SU-DHL-6 (cell line): ENCODE measurements at regions not wholly inside any gene's neighbourhood (a gene's known extent, or its start where the extent isn't known, plus 50 kb on each side); places are given as distances from the start of the nearest gene placed in this dataset.

Experiments used
- H2AFZ ChIP-seq: fragments of 200-600 bp; sonication (generic); 2 replicates; pipeline ENCODE4 v1.6.1; 2014; ENCODE audit warnings: low read depth, mild to moderate bottlenecking, moderate library complexity, mixed read lengths, antibody characterized with exemption, low read length; ENCODE audit not compliant: severe bottlenecking
- H3F3A ChIP-seq: fragments of 200-600 bp; shearing (Covaris generic); 2 replicates; pipeline ENCODE4 v1.6.0; 2016; ENCODE audit warnings: antibody characterized with exemption, mild to moderate bottlenecking; ENCODE audit not compliant: insufficient read depth
- H3K27ac ChIP-seq: fragments of 200-600 bp; sonication (generic); 2 replicates; pipeline ENCODE4 v1.5.1; 2016; ENCODE audit warnings: low read depth, mild to moderate bottlenecking, low read length, moderate library complexity, mixed read lengths
- H3K27me3 ChIP-seq: fragments of 200-600 bp; sonication (generic), shearing (Covaris generic); 2 replicates; pipeline ENCODE4 v1.6.0; 2014; ENCODE audit warnings: mild to moderate bottlenecking, low read length
- H3K36me3 ChIP-seq: fragments of 200-600 bp; sonication (generic); 2 replicates; pipeline ENCODE4 v1.6.1; 2014; ENCODE audit warnings: mild to moderate bottlenecking, low read length, mixed read lengths
- H3K4me2 ChIP-seq: fragments of 300-600, 200-600 bp; shearing (Covaris generic), sonication (generic); 2 replicates; pipeline ENCODE4 v1.6.0; 2014; ENCODE audit warnings: low read length, low read depth, mild to moderate bottlenecking; ENCODE audit not compliant: poor library complexity, severe bottlenecking
- H3K4me3 ChIP-seq: fragments of 200-600 bp; sonication (generic); 2 replicates; pipeline ENCODE4 v1.5.1; 2014; ENCODE audit warnings: antibody characterized with exemption, low read length, mild to moderate bottlenecking, mixed read lengths; ENCODE audit not compliant: insufficient read depth, poor library complexity, severe bottlenecking
- H3K79me2 ChIP-seq: fragments of 200-600 bp; sonication (generic); 2 replicates; pipeline ENCODE4 v1.6.1; 2014; ENCODE audit warnings: mild to moderate bottlenecking, low read length, moderate library complexity; ENCODE audit not compliant: insufficient read depth
- H3K9ac ChIP-seq: fragments of 200-600 bp; sonication (generic); 2 replicates; pipeline ENCODE4 v1.7.0; 2014; ENCODE audit warnings: mild to moderate bottlenecking, low read length
- H3K9me2 ChIP-seq: fragments of 200-600 bp; sonication (generic); replicated peaks from 2 replicates; pipeline ENCODE4 v1.6.1; 2014; ENCODE audit warnings: low read length; ENCODE audit not compliant: insufficient read depth
- H3K9me3 ChIP-seq: fragments of 200-600 bp; sonication (generic); 2 replicates; pipeline ENCODE4 v1.6.1; 2014; ENCODE audit warnings: low read length, mixed read lengths; ENCODE audit not compliant: insufficient read depth
- H4K20me1 ChIP-seq: fragments of 200-600 bp; sonication (generic); 2 replicates; pipeline ENCODE4 v1.6.1; 2014; ENCODE audit warnings: low read depth, mild to moderate bottlenecking, antibody characterized with exemption, low read length, moderate library complexity, mixed read lengths
- EZH2phosphoT487 ChIP-seq: fragments of 200-600 bp; sonication (generic), shearing (Covaris generic); conservative IDR thresholded peaks from 2 replicates; pipeline ENCODE4 v1.6.1; 2018; ENCODE audit warnings: mild to moderate bottlenecking, antibody characterized with exemption, low read length, moderate library complexity, mixed read lengths
- TF ChIP-seq, protein P1 (sequence below): fragments of 200-600 bp; sonication (generic); IDR thresholded peaks from one replicate; pipeline ENCODE4 v1.5.1; 2017; ENCODE audit warnings: antibody characterized with exemption, mild to moderate bottlenecking, low read length, moderate library complexity; ENCODE audit not compliant: insufficient read depth, poor library complexity, severe bottlenecking

DNA sequence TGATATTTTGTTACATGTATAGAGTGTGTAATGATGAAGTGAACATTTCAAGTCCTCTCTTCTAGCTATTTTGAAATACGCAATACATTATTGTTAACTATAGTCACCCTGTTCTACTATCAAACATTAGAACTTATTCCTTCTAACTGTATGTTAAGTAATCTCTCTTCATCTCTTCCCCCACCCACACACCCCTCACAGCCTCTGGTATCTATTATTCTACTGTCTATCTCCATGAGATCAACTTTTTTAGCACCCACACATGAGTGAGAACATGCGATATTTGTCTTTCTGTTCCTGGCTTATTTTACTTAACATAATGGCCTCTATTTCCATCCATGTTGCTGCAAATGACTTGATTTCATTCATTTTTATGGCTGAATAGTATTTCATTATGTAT is 57.7 kb upstream of the EGR2 start:
- H3K9me2 ChIP-seq = no peaks in the 10 kb centered on the region
- H3K36me3 ChIP-seq = no peaks in the 10 kb centered on the region
- H3F3A ChIP-seq = no peaks in the 10 kb centered on the region

DNA sequence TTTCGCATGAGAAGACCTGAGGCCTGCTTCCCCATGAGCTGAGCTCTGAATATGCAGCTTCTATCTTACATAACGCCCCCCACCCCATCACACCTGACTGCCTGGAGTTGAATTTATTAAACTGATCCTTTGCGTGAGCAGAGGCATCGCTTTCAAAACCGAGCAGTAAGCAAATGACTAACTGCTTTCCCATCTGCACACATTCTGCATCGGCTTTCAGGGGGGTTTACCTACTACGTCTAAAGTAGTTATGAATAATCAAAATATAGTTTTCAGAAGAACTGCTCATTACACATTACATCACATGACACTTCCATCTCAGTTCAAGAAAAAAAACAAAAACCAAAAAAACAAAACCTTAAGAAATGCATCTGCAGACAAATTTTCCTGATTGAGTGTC is 54.7 kb upstream of the EGR2 start:
- H3K27me3 ChIP-seq = no peaks in the 10 kb centered on the region
- H3K4me3 ChIP-seq = no peak overlapping the region
- H3F3A ChIP-seq = no peaks in the 10 kb centered on the region
- H3K36me3 ChIP-seq = no peaks in the 10 kb centered on the region
- H3K9me2 ChIP-seq = no peaks in the 10 kb centered on the region
- H2AFZ ChIP-seq = no peak overlapping the region
- H3K4me2 ChIP-seq = no peak overlapping the region
- H4K20me1 ChIP-seq = no peaks in the 10 kb centered on the region
- TF ChIP-seq, protein P1, sequence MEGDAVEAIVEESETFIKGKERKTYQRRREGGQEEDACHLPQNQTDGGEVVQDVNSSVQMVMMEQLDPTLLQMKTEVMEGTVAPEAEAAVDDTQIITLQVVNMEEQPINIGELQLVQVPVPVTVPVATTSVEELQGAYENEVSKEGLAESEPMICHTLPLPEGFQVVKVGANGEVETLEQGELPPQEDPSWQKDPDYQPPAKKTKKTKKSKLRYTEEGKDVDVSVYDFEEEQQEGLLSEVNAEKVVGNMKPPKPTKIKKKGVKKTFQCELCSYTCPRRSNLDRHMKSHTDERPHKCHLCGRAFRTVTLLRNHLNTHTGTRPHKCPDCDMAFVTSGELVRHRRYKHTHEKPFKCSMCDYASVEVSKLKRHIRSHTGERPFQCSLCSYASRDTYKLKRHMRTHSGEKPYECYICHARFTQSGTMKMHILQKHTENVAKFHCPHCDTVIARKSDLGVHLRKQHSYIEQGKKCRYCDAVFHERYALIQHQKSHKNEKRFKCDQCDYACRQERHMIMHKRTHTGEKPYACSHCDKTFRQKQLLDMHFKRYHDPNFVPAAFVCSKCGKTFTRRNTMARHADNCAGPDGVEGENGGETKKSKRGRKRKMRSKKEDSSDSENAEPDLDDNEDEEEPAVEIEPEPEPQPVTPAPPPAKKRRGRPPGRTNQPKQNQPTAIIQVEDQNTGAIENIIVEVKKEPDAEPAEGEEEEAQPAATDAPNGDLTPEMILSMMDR = no peak
- TF ChIP-seq EZH2phosphoT487 = no peak
- H3K9ac ChIP-seq = no peak overlapping the region
- no peaks in the 10 kb centered on the region for H3K79me2 ChIP-seq
- H3K27ac ChIP-seq = no peak overlapping the region
- H3K9me3 ChIP-seq = no peaks in the 10 kb centered on the region

More for the DNA sequence above, 57.7 kb upstream of the EGR2 start:
- no peaks in the 10 kb centered on the region for H3K9me3 ChIP-seq
- no peaks in the 10 kb centered on the region for H4K20me1 ChIP-seq
- no peak overlapping the region for H3K27ac ChIP-seq
- H3K79me2 ChIP-seq = no peaks in the 10 kb centered on the region
- no peak overlapping the region for H3K4me3 ChIP-seq
- no peaks in the 10 kb centered on the region for H3K27me3 ChIP-seq
- no peak overlapping the region for H3K9ac ChIP-seq
- no peak overlapping the region for H3K4me2 ChIP-seq
- no peak overlapping the region for H2AFZ ChIP-seq
- TF ChIP-seq, protein P1 = no peak
- TF ChIP-seq EZH2phosphoT487 = no peak

DNA sequence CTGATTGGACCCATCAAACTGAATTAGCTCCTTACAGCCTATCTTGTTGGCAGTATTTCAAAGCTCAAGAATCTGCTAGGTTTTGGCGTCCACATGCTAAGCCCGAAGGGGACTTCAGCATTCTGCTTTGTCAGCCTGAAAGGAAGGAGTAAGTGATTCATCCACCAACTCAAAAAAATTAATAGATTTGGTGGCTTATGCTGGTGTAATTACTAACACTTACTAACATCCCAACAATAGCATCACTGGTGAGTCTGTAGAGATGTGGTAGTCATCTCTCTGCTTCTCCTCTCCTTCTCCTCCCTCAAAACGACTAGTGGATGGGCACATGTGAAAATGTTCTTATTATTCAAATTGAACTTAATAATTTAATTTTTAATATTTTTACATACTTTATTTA is 53.8 kb upstream of the EGR2 start:
- TF ChIP-seq EZH2phosphoT487 = no peak
- TF ChIP-seq, protein P1 = no peak
- H3K79me2 ChIP-seq = no peaks in the 10 kb centered on the region
- H3K9me2 ChIP-seq = no peaks in the 10 kb centered on the region
- no peak overlapping the region for H3K9ac ChIP-seq
- no peaks in the 10 kb centered on the region for H3K36me3 ChIP-seq
- no peak overlapping the region for H3K4me2 ChIP-seq
- no peaks in the 10 kb centered on the region for H3K27me3 ChIP-seq
- no peak overlapping the region for H3K27ac ChIP-seq
- no peaks in the 10 kb centered on the region for H4K20me1 ChIP-seq
- H3K4me3 ChIP-seq = no peak overlapping the region
- H3K9me3 ChIP-seq = no peaks in the 10 kb centered on the region
- H3F3A ChIP-seq = no peaks in the 10 kb centered on the region
- H2AFZ ChIP-seq = no peak overlapping the region

DNA sequence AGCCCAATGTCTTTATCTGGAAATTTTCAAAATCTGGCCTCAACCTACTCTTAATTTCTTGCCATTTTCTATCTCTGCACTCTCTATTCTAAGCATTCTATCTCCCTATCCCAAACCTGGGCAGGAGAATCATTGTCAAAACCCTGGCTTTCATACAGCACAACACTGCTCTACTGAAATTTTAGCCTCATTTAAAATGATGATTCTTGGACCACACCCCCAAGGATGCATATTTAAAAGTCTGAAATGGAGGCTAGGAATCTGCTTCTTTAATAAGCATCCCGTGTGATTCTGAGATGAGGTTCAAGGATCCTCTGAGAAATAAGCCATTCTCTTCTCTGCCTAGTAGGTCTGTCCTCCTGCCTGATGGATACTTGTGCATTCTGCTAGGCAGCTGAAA is 50.8 kb upstream of the EGR2 start:
- H3K27me3 ChIP-seq = no peaks in the 10 kb centered on the region
- no peaks in the 10 kb centered on the region for H4K20me1 ChIP-seq
- H3K9ac ChIP-seq = no peak overlapping the region
- H3K79me2 ChIP-seq = no peaks in the 10 kb centered on the region
- no peaks in the 10 kb centered on the region for H3K9me3 ChIP-seq
- no peak overlapping the region for H3K4me3 ChIP-seq
- H3K36me3 ChIP-seq = no peaks in the 10 kb centered on the region
- H3K4me2 ChIP-seq = no peak overlapping the region
- no peaks in the 10 kb centered on the region for H3K9me2 ChIP-seq
- H3K27ac ChIP-seq = no peak overlapping the region
- no peak overlapping the region for H2AFZ ChIP-seq
- no peak for TF ChIP-seq EZH2phosphoT487
- TF ChIP-seq, protein P1 = no peak
- no peaks in the 10 kb centered on the region for H3F3A ChIP-seq
